Neural progenitor cell (in vitro differentiated cells): ENCODE measurements at regions not wholly inside any gene's neighbourhood (a gene's known extent, or its start where the extent isn't known, plus 50 kb on each side); places are given as distances from the start of the nearest gene placed in this dataset.

Experiments
- EZH2 ChIP-seq: fragments of 200-600 bp; sonication (generic); IDR thresholded peaks from 2 replicates; pipeline ENCODE4 v1.6.1; 2017; ENCODE audit warnings: antibody characterized with exemption, mild to moderate bottlenecking, moderate library complexity
- EZH2phosphoT487 ChIP-seq: fragments of 200-600 bp; sonication (generic); IDR thresholded peaks from 2 replicates; pipeline ENCODE4 v1.6.1; 2017; ENCODE audit warnings: antibody characterized with exemption
- TF ChIP-seq, protein P1 (sequence below): fragments of 200-600 bp; sonication (generic); IDR thresholded peaks from 2 replicates; pipeline ENCODE4 v1.5.1; 2017; ENCODE audit warnings: antibody characterized with exemption, mild to moderate bottlenecking

DNA sequence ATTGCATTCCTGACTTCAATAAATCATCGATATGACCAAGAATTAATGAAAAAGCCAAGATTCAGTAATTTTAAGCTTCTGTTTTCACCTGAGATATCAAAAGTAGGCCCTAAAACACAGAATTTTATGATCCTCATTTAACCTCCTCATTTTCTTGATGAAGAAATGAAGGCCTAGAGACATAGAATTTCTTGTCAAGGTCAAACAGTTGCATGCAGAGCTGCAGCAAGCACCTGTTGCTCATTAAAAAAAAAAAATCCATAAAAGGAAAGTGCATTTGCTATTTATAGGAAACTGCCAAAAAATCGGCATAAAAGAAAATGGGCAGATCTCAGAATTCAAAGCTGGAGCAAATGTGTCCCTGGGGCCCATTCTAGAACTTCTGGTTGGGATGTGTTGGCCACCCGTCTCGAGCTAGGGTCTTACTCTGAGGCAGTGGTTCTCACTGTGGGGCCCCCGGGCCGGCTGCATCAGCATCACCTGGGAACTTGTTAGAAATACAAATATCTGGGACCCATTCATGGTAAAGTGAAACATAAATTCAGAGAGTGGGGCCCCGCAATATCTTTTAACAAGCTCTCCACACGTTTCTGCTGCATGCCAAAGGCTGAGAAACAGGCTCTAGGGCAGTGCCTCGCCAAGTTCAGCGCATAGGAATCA is 224.7 kb upstream of the UBL3 start:
- TF ChIP-seq EZH2phosphoT487 = no peak
- no peak for TF ChIP-seq EZH2
- TF ChIP-seq, protein P1, sequence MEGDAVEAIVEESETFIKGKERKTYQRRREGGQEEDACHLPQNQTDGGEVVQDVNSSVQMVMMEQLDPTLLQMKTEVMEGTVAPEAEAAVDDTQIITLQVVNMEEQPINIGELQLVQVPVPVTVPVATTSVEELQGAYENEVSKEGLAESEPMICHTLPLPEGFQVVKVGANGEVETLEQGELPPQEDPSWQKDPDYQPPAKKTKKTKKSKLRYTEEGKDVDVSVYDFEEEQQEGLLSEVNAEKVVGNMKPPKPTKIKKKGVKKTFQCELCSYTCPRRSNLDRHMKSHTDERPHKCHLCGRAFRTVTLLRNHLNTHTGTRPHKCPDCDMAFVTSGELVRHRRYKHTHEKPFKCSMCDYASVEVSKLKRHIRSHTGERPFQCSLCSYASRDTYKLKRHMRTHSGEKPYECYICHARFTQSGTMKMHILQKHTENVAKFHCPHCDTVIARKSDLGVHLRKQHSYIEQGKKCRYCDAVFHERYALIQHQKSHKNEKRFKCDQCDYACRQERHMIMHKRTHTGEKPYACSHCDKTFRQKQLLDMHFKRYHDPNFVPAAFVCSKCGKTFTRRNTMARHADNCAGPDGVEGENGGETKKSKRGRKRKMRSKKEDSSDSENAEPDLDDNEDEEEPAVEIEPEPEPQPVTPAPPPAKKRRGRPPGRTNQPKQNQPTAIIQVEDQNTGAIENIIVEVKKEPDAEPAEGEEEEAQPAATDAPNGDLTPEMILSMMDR = no peak
